ENCODE measurements at regions not wholly inside any gene's neighbourhood (a gene's known extent, or its start where the extent isn't known, plus 50 kb on each side); places are given as distances from the start of the nearest gene placed in this dataset.

GRCh38 chr10:44742248-44742647 lies 168.9 kb upstream of the TMEM72 start:
- TF ChIP-seq CTCF (IDR thresholded peaks at IDR 0.05) (no peak), POLR2A (IDR thresholded peaks at IDR 0.05) (no peak)

Measured in thyroid gland (tissue), 4 donors.